ENCODE measurements at regions not wholly inside any gene's neighbourhood (a gene's known extent, or its start where the extent isn't known, plus 50 kb on each side); places are given as distances from the start of the nearest gene placed in this dataset.

DNA sequence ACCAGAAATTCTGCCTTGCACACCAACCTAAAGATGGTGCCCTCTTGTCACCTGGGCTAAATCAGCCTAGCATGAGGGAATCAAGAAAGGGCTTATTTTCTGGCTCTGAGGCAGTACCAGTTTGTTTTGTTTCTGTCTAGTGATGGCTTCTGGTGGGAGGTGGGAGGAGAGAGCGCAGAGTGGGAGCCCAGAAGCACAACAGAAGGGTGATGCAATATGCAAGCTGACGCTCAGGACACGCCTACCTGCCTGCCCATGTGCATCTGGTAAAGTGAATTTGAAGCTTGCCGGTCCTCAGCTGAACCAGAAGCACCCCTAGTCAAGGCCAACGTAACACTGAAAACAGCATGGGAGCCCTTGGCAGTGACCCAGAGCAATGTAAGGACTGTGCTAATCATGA is 138.4 kb upstream of the TIAM1 start:
- Histone ChIP-seq H3K9me3 (ENCODE audit: control insufficient read depth, low read depth, low read length) (peaks cover 10% of the 10 kb centered on the region), H3K4me1 (ENCODE audit: insufficient read depth, low read length) (no peaks in the 10 kb centered on the region), H3K4me2 (ENCODE audit: insufficient read depth, insufficient read length, low read length) (no peak overlapping the region), H4K8ac (replicated peaks; ENCODE audit: insufficient read length, low read depth, low read length) (no peak overlapping the region), H3K9ac (ENCODE audit: extremely low read depth, insufficient read length, low read length) (no peak overlapping the region), H2AFZ (ENCODE audit: low read length) (no peak overlapping the region), H3K18ac (ENCODE audit: insufficient read length, low read depth, low read length) (no peak overlapping the region), H3K14ac (ENCODE audit: insufficient read depth, low read length) (no peak overlapping the region), H2BK15ac (ENCODE audit: low read depth, low read length) (no peak overlapping the region), H3K27me3 (ENCODE audit: insufficient read depth, low read length) (no peaks in the 10 kb centered on the region), H3K79me2 (ENCODE audit: insufficient read depth, low read length) (no peaks in the 10 kb centered on the region), H4K5ac (ENCODE audit: insufficient read length, low read depth, low read length) (no peak overlapping the region), H3K4ac (ENCODE audit: low read depth, low read length) (no peak overlapping the region), H3K56ac (ENCODE audit: insufficient read length, low read depth, low read length) (no peak overlapping the region), H3K23me2 (ENCODE audit: insufficient read length, low read depth, low read length, poor library complexity, severe bottlenecking) (no peaks in the 10 kb centered on the region), H3K23ac (ENCODE audit: insufficient read length, low read depth, low read length) (no peak overlapping the region), H2BK120ac (ENCODE audit: low read depth, low read length, poor library complexity, severe bottlenecking) (no peak overlapping the region), H3K27ac (ENCODE audit: insufficient read length, low read depth, low read length) (no peak overlapping the region), H4K91ac (ENCODE audit: insufficient read length, low read depth, low read length) (no peak overlapping the region), H2AK5ac (ENCODE audit: insufficient read length, low read length) (no peak overlapping the region), H3K79me1 (ENCODE audit: insufficient read depth, low read depth, low read length, poor library complexity, severe bottlenecking) (no peaks in the 10 kb centered on the region), H2BK5ac (ENCODE audit: insufficient read length, low read length) (no peak overlapping the region), H2BK20ac (ENCODE audit: low read depth, low read length, poor library complexity, severe bottlenecking) (no peak overlapping the region), H2BK12ac (ENCODE audit: insufficient read length, low read depth, low read length) (no peak overlapping the region), H4K20me1 (ENCODE audit: control insufficient read depth, insufficient read depth, insufficient read length) (peaks cover 2% of the 10 kb centered on the region), H3T11ph (ENCODE audit: low read length) (no peak overlapping the region)
- peaks cover 26 to 42% (median 26%) of the 10 kb centered on the region in 3 experiments for H3K36me3 Mint-ChIP-seq (ENCODE audit: insufficient read depth in 1 of 3, low read depth in 3 of 3)
- no peaks in the 10 kb centered on the region; the same call in 1 of the 2 replicates for H3K27me3 Mint-ChIP-seq (ENCODE audit: low read depth)
- H3K9me3 Mint-ChIP-seq = peaks cover 31 to 35% of the 10 kb centered on the region in 2 experiments
- no peak overlapping the region for H3K4me3 Mint-ChIP-seq
- peak overlapping the region in 1 of 3 experiments; percentile 31; a peak in 1 of 7 replicates for H3K27ac Mint-ChIP-seq
- no CpG with 5 or more reads among the region's 5 CpGs for WGBS (ENCODE audit: extremely low coverage, insufficient read length, low lambda C conversion rate)
- no peak for TF ChIP-seq CTCF (conservative IDR thresholded peaks at IDR 0.05)
- no peak for DNase-seq
- H3K4me1 Mint-ChIP-seq = peaks cover 14 to 23% of the 10 kb centered on the region in 2 experiments
